GM13977 (cell line): ENCODE measurements at regions not wholly inside any gene's neighbourhood (a gene's known extent, or its start where the extent isn't known, plus 50 kb on each side); places are given as distances from the start of the nearest gene placed in this dataset.

Experiments used
- DNase-seq: peaks from one replicate; pipeline ENCODE4 v3.0.0; 2012; ENCODE audit warnings: low spot score
- CTCF ChIP-seq: IDR thresholded peaks from 2 replicates; pipeline ENCODE4 v1.5.1; 2012; ENCODE audit warnings: mild to moderate bottlenecking, control low read depth; ENCODE audit not compliant: insufficient read depth; ENCODE audit errors: extremely low read depth, missing control alignments
- in situ Hi-C: fragments of 300-500 bp; cut with MboI; formaldehyde crosslinking; loops from one replicate; pipeline ENCODE4 v1.12.0; 2022; ENCODE audit warnings: low sequenced_read_pairs, low pct_unique_long_range_greater_than_20kb, mixed read lengths, inconsistent platforms; ENCODE audit not compliant: unreplicated experiment

DNA sequence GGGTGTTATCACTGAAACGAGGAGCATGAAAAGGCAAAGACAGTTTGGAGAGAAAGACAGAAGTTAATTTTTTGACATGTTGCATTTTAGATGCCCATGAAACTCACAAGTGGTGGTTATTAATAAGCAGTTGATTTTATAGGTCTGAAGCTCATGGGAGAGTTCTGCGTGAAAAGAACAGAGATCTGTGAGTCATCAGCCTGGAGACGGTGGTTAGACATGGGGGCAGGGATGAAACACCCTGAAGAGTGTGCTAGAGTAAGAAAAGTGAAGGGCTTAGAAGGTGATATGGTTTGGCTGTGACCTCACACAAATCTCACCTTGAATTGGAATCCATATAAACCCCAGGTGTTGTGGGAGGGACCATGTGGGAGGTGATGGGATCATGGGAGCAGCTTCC, 289.1 kb upstream of the ISX start:
- no peak for DNase-seq
- no peak for TF ChIP-seq CTCF
- in situ Hi-C loops: no loop called here

GRCh38 chr22:34781681-34782080, 284.3 kb upstream of the ISX start:
- no peak for DNase-seq
- in situ Hi-C loops: no loop called here
- no peak for TF ChIP-seq CTCF

DNA sequence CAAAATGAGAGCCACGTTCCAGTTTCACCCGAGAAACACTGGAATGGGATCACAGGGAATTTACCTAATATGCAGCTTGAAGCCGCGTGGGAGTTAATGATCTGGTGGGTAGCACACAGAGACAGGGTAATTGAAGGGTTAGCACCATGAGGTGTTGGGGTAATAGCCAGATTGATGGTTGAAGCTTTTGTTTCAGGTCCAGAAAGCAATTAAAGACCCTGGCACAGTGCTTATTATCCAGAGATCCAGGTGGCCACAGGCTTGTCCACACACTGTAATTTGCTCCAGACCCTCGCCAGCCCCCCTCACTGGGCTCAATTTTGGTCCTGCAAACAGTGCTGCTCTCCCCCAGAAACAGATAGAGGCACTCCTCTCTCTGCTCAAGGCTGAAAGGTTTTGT, 282.5 kb upstream of the ISX start:
- in situ Hi-C loops: no loop called here
- no peak for DNase-seq
- TF ChIP-seq CTCF: no peak

DNA sequence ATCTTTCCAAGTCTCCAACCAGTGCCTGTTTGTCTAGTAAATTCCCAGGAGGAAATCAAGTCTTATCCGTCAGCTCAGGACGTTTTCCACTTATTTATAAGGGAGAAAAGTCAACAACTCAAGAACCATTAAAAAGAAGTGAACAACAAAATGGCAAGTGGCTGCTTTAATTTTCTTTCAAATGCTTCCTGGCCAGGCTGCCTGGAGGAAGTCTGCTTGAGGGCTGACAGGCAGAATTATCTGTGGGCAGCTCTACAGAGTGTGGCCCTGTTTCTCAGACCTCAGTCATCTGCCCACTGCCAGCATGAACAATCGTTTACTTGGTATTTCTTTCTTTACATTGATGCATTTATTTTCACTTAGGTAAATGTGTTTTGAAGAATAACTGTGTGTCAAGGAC, 281.9 kb upstream of the ISX start:
- in situ Hi-C loops: no loop called here
- TF ChIP-seq CTCF: no peak
- no peak for DNase-seq

- in situ Hi-C loops: no loop called here
- TF ChIP-seq CTCF: no peak
- no peak for DNase-seq
These were observed 268.1 kb upstream of the ISX start for GRCh38 chr22:34797826-34798225.

GRCh38 chr22:34798605-34799004, 267.4 kb upstream of the ISX start:
- DNase-seq: no peak
- TF ChIP-seq CTCF: no peak
- in situ Hi-C loops: no loop called here
